Loucy (cell line): ENCODE measurements at regions not wholly inside any gene's neighbourhood (a gene's known extent, or its start where the extent isn't known, plus 50 kb on each side); places are given as distances from the start of the nearest gene placed in this dataset.

Experiments used
- H2AFZ ChIP-seq: fragments of 200-600 bp; sonication (generic); 2 replicates; pipeline ENCODE4 v1.6.0; 2016; ENCODE audit warnings: antibody characterized with exemption, mild to moderate bottlenecking, low read length, moderate library complexity
- H3F3A ChIP-seq: fragments of 200-600 bp; 2 replicates; pipeline ENCODE4 v1.6.0; 2016; ENCODE audit warnings: antibody characterized with exemption, low read depth, mild to moderate bottlenecking
- H3K27me3 ChIP-seq: fragments of 200-600 bp; sonication (generic); 2 replicates; pipeline ENCODE4 v1.6.1; 2014; ENCODE audit warnings: low read length, mild to moderate bottlenecking; ENCODE audit not compliant: insufficient read depth, poor library complexity, severe bottlenecking
- H3K36me3 ChIP-seq: fragments of 200-600 bp; sonication (generic); 2 replicates; pipeline ENCODE4 v1.6.1; 2016; ENCODE audit warnings: low read length; ENCODE audit not compliant: insufficient read depth
- H3K4me1 ChIP-seq: fragments of 200-600 bp; sonication (generic); 2 replicates; pipeline ENCODE4 v1.5.1; 2014; ENCODE audit warnings: low read length, mild to moderate bottlenecking; ENCODE audit not compliant: insufficient read depth, poor library complexity, severe bottlenecking
- H3K4me2 ChIP-seq: fragments of 200-600 bp; sonication (generic); 2 replicates; pipeline ENCODE4 v1.6.0; 2014; ENCODE audit warnings: antibody characterized with exemption, low read length, low read depth, mild to moderate bottlenecking; ENCODE audit not compliant: poor library complexity, severe bottlenecking
- H3K4me3 ChIP-seq: fragments of 200-600 bp; sonication (generic); 2 replicates; pipeline ENCODE4 v1.5.1; 2014; ENCODE audit warnings: low read length, mild to moderate bottlenecking, mixed read lengths; ENCODE audit not compliant: poor library complexity, severe bottlenecking
- H3K79me2 ChIP-seq: fragments of 200-600 bp; sonication (generic); 2 replicates; pipeline ENCODE4 v1.6.1; 2014; ENCODE audit warnings: low read length; ENCODE audit not compliant: insufficient read depth
- H3K9ac ChIP-seq: fragments of 200-600 bp; sonication (generic); 2 replicates; pipeline ENCODE4 v1.6.0; 2014; ENCODE audit warnings: mild to moderate bottlenecking, low read depth, low read length, moderate library complexity; ENCODE audit not compliant: poor library complexity, severe bottlenecking
- H3K9me2 ChIP-seq: fragments of 200-600 bp; sonication (generic); replicated peaks from 2 replicates; pipeline ENCODE4 v1.6.1; 2016; ENCODE audit warnings: low read depth, low read length, mixed read lengths
- H3K9me3 ChIP-seq: fragments of 200-600 bp; sonication (generic); 2 replicates; pipeline ENCODE4 v1.6.1; 2014; ENCODE audit warnings: mild to moderate bottlenecking, antibody characterized with exemption, low read length, low read depth; ENCODE audit not compliant: insufficient read depth
- H4K20me1 ChIP-seq: fragments of 200-600 bp; sonication (generic); 2 replicates; pipeline ENCODE4 v1.6.0; 2014; ENCODE audit warnings: antibody characterized with exemption, low read length, mild to moderate bottlenecking; ENCODE audit not compliant: insufficient read depth, poor library complexity, severe bottlenecking
- EZH2phosphoT487 ChIP-seq: fragments of 200-600 bp; IDR thresholded peaks from 2 replicates; pipeline ENCODE4 v1.6.1; 2018; ENCODE audit warnings: antibody characterized with exemption, mild to moderate bottlenecking, moderate library complexity, borderline replicate concordance
- TF ChIP-seq, protein P1 (sequence below): fragments of 200-600 bp; sonication (generic); conservative IDR thresholded peaks from 2 replicates; pipeline ENCODE4 v1.5.1; 2014; ENCODE audit warnings: mild to moderate bottlenecking, antibody characterized with exemption, low read length

DNA sequence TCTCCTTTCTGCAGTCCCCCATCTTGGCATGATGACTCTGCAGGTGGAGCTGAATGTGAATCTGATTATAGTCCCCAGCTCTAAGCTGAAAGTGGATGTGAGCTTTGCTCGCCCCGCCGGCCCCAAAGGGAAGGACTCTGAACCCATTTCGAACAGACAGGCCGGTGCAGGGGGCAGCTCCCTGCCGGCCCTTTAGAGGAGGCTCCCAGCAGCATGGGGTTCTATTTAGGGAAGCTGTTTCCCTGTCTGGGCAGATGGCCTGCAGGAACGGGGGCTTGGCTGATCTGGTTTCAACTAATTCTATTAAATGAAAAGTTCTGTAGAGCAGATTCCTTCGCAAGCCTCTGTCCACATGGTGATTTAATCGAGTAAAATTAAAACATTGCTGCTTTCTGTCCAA lies 104.8 kb upstream of the MSX1 start:
- TF ChIP-seq, protein P1, sequence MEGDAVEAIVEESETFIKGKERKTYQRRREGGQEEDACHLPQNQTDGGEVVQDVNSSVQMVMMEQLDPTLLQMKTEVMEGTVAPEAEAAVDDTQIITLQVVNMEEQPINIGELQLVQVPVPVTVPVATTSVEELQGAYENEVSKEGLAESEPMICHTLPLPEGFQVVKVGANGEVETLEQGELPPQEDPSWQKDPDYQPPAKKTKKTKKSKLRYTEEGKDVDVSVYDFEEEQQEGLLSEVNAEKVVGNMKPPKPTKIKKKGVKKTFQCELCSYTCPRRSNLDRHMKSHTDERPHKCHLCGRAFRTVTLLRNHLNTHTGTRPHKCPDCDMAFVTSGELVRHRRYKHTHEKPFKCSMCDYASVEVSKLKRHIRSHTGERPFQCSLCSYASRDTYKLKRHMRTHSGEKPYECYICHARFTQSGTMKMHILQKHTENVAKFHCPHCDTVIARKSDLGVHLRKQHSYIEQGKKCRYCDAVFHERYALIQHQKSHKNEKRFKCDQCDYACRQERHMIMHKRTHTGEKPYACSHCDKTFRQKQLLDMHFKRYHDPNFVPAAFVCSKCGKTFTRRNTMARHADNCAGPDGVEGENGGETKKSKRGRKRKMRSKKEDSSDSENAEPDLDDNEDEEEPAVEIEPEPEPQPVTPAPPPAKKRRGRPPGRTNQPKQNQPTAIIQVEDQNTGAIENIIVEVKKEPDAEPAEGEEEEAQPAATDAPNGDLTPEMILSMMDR, result no peak
- no peak for TF ChIP-seq EZH2phosphoT487
- H3K79me2 ChIP-seq, result no peaks in the 10 kb centered on the region
- no peaks in the 10 kb centered on the region for H3K9me3 ChIP-seq
- H3F3A ChIP-seq, result no peaks in the 10 kb centered on the region
- no peaks in the 10 kb centered on the region for H3K4me1 ChIP-seq
- H2AFZ ChIP-seq, result no peak overlapping the region
- H3K4me3 ChIP-seq, result no peak overlapping the region
- no peaks in the 10 kb centered on the region for H3K27me3 ChIP-seq
- no peak overlapping the region for H3K4me2 ChIP-seq
- no peak overlapping the region for H3K9ac ChIP-seq
- H4K20me1 ChIP-seq, result no peaks in the 10 kb centered on the region
- no peaks in the 10 kb centered on the region for H3K36me3 ChIP-seq
- H3K9me2 ChIP-seq, result no peaks in the 10 kb centered on the region

DNA sequence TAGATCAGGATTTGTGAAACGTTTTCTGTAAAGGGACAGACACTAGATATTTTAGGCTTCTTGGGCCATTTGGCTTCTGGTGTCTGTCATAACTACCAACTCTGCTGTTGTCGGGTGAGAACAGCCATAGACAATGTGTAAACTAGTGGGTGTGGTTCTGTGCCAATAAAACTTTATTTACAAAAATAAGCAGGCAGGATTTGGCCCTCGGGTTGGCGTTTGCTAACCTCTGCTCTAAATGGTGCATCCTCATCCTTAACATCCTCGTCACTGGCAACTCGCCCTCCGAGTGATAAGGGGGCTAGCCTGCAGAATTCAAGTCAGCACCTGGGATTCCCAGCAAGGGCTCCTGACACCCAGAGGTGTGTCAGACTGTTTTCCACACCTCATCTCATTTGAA lies 105.8 kb upstream of the MSX1 start:
- Histone ChIP-seq H3K79me2 (no peaks in the 10 kb centered on the region), H3K4me3 (no peak overlapping the region)

DNA sequence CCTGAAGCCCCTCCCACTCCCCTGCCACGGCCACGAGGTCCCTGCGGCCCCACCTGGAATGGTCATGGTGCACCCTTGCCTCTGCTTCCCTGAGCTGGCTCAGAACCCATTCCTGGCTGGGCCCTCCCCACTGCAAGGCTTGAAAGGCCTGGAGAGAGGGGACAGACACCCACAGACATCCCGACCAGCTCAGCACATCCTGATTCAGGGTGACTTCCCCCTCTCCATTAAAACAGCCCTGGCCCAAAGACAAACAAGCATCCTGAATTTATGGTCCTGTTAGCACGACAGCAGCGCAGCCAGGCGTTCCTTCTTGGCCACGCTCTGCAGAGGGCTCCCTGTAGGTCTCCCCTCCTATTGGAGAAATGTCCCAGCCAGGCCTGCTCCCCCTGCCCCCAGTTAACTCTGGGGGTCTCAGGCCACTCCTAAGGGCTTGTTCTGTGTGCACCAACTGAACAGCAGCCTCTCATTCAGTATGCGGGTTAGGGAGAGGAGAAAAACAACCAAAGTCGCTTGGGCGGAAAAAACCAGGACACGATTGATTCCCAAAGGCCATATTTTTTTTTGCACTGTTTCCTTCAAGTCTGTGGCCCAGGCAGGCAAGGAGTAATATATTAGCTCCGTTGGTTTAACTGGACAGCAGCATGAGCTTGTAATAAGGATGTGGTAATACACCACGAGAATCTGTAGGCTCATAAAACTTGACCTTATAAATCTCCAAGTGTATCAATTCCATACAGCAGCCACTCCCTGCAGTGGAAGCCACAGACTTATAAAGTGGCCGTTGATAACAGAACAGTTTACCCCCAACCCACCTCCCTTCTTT lies 106.7 kb upstream of the MSX1 start:
- TF ChIP-seq, protein P1, result no peak
- TF ChIP-seq EZH2phosphoT487, result no peak
- Histone ChIP-seq H3K27me3 (no peaks in the 10 kb centered on the region), H4K20me1 (no peaks in the 10 kb centered on the region), H3K4me3 (no peak overlapping the region), H3K9me2 (no peaks in the 10 kb centered on the region), H3K79me2 (no peaks in the 10 kb centered on the region), H3K4me2 (no peak overlapping the region), H2AFZ (no peak overlapping the region), H3K9ac (no peak overlapping the region), H3K9me3 (no peaks in the 10 kb centered on the region; the same call in 1 of the 2 replicates), H3F3A (no peaks in the 10 kb centered on the region), H3K4me1 (no peaks in the 10 kb centered on the region), H3K36me3 (no peaks in the 10 kb centered on the region)

More for the DNA sequence above, 105.8 kb upstream of the MSX1 start:
- no peak overlapping the region for H2AFZ ChIP-seq
- TF ChIP-seq, protein P1, result no peak
- TF ChIP-seq EZH2phosphoT487, result no peak
- no peaks in the 10 kb centered on the region for H4K20me1 ChIP-seq
- H3K9me2 ChIP-seq, result no peaks in the 10 kb centered on the region
- no peak overlapping the region for H3K9ac ChIP-seq
- no peaks in the 10 kb centered on the region for H3F3A ChIP-seq
- no peaks in the 10 kb centered on the region for H3K36me3 ChIP-seq
- no peaks in the 10 kb centered on the region for H3K27me3 ChIP-seq
- no peak overlapping the region for H3K4me2 ChIP-seq
- no peaks in the 10 kb centered on the region for H3K4me1 ChIP-seq
- H3K9me3 ChIP-seq, result no peaks in the 10 kb centered on the region; the same call in 1 of the 2 replicates
